HG03520 (cell line): ENCODE measurements at regions not wholly inside any gene's neighbourhood (a gene's known extent, or its start where the extent isn't known, plus 50 kb on each side); places are given as distances from the start of the nearest gene placed in this dataset.
"Not testable (repeated sequence)": the region's sequence is repeated elsewhere in the genome, so short reads cannot be mapped to it uniquely, and the experiment has no call there.

ENCODE experiments used
- ATAC-seq: cut with Tn5 transposase; IDR thresholded peaks from one replicate; pipeline ENCODE4 v1.9.1; 2021; ENCODE audit warnings: mild to moderate bottlenecking, moderate library complexity; ENCODE audit not compliant: unreplicated experiment

DNA sequence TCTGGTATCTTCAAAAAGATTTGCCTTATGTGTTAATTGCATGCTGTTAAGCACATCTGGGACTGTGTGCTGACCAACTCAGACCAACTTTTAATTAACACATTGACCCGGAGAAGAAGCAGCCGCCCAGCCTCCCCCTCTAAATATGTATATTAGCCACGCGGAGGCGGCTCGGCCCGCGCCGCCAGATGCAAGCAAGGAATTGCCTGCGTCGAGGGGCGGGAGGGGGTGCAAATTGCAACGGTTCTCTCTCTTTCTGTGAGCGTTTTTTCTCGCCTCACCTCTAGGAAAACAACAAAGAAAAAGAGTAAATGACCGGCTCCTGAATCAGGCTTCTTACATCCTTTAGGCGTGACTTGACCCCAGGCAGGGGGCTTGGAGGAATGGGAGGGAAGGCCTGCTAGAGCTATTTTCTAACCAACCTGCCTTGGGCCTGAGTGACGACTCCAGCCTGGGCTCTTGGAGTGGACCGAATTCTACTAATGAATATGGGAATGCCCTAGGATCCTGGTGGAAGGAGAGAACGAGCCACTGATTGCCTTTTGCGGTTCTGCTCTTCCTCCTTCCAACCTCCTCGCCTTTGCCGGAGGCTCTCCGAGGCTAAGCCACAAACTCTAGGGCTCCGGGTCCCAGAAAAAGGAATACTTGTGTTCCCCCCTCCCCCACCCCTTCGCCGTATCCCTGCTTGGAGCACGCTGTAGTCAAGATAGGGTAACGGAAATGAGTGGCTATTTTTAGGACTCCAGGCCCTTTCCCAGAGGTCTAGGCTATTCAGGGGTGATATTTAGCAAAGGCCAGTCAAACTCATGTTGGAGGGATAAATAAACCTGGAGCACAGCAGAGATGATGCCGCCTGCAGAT is 417.0 kb upstream of the ESRRG start:
- ATAC-seq, result no peak

DNA sequence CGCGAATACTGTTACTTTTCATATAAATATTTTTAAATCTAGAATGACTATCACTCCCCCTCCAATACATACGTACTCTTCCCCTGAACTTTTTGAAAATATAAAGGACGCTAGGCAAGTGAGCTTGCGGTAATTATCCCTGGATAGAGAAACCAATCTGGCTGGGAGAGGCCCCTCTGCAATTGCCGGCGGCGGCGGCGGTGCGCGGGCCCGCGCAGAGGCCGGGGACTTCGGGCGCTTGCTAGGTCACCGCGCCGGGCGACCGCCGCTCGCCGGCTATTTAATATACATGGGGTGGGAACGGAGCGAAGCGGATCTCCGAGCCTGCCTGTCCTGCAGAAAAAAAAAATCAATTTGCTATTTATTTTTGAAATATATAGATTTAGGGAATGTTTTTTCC is 416.3 kb upstream of the ESRRG start:
- no peak for ATAC-seq

DNA sequence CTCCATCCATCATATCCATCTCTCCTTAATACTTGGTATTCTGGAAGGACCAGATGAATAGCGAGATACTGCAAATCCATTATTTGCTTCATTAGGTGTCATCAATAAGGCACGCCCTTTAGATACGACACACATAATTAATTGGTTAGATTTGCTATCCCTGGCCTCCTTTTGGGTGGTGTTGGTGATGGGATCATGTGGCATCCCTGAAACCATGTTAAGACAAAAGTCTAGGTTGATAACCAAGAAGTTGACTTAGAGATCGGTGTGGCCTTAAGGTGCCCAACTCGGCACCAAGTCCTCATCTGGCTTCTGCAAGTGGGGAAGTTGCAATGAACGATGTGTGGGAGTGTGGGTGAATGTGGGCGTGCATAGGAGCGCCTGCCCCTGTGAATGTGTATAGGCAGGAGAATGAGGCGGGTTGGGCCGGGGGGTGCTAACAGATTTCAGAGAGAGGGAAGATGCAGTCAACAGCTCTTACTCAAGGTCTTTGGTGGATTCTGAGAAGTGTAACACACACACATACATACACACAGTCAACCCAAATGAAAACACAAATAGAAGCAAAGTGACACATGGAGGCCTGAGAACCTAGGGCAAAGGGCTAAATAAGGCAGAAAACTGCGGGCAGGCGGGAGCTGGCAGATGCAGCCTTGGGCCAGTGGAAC is 415.7 kb upstream of the ESRRG start:
- ATAC-seq, result no peak

DNA sequence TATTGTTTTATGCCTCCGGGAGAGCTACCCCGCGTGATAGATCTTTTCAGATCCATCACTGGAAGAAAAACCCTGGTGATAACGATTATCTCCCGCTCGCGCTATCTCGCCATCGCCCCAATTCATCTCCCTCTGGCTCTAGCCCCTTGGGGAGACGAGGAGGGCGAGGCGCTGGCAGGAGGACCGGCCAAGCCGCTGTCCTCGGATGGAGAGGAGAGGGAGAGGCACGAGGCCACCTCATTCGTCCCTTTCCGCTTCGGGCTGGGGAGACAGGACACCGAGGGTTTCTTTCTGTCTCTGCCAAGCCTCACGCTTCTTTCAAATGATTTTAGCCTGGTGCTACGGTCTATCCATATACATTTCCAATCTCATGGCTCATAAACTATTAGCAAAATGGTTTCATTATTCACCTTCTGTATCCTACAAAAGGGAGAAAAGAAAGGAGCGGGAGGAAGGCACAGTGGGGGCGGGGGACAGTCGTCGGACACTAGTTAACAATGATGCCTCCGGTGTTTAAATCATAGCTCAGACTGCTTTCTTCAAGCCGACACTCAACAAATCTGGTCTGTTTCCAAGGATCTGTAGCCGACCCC is 415.0 kb upstream of the ESRRG start:
- no peak for ATAC-seq

DNA sequence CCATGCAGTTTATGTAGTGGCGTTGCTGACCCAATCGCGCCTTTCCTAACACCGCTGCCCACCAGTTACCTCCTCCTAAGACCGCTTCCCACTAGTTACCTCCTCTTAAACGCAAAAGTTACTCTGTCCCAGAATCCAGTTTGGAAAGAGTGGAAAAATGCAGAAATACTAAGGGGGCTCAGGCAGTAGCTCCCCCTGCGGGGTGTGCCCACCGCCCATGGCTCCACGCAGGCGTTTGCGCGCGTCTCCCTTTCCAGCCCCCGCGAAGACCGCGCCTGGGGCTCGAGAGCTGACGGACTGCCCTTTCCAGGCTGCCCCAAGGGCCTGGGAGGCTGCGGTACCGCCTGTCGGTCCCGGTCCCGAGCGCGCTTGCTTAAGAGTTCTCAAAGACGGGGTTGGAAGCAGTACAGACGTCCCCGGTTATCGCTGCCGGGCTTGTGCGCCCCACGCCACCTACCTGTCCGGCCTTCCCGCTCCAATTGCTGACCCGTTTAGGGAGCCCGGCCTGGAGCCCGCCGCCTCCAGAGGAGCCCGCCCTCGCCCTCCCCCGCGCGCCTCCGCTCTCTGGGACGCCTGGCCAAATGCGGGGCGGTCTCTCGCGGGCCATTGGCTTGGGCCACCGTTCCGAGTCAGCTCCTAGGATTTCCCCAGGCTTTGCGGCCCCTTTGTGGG is 414.1 kb upstream of the ESRRG start:
- ATAC-seq, result no peak

DNA sequence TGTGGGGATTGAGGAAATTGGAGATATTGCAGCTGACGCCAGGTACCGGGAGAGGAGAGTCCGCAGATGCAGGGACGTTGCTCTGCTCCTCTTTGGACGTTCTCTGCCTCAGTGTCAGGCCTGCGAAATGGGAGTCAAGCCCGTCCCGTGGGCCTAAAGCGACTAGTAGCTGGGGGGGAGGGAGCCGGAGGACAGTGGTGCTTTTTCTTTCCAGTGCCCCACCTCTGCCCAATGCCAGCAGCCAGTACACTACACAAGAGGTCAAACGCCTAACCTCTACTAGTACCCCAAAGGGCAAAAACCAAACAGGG is 413.6 kb upstream of the ESRRG start:
- ATAC-seq, result no peak

DNA sequence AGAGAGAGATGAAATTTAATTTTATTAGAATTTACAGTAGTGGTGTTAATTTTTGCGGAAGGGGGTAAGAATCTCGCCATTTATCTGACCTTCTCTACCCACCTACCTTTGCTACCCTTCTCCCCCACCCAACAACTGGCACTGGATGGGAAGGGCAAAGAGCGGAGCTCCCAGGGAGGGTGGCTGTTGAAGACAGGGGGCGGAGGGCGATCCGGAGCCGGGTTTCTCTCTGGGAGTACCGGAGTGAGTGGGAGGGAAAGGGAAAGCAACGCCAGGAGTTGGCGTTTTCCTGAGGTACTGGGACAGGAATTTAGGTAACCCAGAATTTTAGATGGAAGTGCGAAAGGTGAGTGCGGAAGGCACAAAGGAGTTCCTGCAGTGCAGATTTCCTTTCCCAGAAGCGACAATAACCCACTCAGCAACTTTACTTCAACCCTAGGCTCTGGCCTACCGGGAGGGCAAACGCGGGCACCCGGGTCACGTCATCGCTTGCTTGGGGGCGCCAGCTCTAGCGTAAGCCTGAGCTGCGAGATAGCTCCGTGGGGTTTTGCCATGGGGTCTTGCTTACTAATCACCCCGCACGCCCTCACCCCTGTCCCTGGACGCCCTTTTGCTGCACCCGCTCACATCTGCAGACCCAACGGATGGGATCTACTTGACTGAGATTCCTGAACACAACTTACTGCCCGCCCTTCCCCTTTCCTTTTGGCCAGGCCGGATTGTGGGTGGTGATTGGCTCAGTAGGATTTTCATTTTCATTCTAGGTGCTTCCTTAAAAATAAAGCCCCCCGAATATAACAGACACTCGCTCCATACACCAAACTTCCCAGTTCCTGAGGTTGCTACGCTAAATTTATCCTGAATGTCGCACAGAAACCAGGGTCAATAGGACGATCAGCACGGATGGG is 413.0 kb upstream of the ESRRG start:
- no peak for ATAC-seq

DNA sequence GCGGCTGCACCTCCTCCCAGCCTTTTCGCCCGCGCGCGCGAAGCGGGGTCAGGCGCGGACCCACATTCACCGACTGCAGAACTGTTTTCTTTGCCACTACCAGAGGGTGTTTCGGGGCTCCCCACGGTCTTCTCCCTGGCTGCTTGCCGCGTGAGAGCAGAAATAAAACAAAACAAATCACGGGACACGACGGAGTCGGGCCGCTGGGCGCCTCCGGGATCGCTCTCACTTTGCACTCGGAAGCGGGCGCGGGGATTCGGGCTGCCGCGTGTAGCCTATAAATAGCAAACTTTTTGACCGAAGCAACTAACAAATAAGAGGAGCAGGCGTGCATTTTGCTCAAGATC is 412.3 kb upstream of the ESRRG start:
- ATAC-seq, result no peak

DNA sequence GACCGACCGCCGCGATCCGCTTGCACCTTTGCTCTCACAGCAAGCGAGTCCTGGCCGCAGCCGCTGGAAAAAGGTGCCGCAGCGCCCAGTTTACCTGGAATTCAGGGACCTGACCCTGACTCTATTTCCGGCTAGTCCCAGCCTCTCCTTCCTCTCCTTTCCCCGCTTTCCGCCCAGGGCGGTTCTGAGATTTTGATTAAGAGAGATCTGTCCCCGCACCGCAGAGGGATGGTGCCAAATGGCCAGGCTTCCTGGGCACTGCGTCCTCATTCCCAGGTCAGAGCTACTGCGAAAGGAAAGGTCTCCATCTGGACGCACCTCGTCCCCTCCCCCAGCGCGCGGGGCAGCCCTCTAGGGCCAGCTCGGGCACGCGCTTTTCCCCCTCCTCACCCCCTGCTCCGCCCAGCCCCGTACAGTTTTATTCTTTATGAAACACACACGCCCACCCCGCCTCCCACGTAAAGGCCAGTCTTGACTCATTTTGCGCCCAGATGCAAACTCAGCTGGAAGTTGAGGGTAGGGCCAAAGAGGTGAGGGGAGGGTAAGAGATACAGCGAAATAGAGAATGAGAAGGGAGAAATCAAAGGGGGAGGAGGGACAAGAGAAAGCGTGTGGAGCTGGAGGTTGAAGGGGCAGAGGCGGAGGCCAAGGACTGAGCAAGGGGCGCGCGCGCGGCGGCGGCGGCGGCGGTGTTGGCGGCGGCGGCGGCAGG is 411.8 kb upstream of the ESRRG start:
- no peak for ATAC-seq

DNA sequence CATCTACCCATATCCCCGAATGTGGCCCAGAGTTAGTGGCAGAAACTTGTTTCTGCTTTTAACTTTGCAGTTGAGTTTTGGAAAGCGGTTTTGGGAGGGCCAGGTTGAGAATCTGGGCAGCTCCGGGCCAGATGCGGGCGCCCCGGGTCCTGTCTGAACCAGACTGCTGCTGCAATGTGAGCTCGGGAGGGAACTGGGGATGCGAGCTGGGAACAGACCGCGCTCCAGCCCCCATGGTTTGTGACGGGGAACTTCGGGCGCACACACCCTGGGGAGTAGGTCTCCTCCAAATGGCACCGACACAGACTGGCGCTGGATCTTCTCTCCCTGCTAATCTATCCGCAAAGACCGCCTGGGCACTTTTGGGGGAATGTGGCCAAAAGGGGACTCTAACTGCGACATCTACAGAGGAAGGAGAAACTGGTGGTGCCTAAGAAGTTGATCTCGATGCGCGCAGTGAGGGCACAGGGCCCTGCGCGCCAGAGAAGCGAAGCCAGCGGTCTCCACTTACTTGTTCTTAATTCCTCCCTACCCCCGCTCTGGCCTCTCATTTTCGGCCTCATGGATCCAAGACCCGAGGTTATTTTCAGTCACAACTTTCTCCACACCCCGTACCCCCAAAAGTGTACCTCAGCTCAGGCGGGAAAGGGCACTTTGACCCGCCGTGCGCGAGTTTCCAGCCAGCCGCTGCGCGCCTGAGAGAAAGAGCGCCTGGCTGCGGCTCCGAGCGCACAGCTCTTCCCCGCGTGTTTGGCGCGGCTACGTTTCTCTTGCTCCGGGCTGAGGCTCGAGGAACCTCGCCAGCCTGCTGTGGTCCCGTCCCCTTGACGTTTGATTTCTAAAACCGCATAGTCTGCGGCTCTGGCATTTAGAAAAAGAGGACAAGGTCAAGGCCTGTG is 411.0 kb upstream of the ESRRG start:
- ATAC-seq, result no peak

DNA sequence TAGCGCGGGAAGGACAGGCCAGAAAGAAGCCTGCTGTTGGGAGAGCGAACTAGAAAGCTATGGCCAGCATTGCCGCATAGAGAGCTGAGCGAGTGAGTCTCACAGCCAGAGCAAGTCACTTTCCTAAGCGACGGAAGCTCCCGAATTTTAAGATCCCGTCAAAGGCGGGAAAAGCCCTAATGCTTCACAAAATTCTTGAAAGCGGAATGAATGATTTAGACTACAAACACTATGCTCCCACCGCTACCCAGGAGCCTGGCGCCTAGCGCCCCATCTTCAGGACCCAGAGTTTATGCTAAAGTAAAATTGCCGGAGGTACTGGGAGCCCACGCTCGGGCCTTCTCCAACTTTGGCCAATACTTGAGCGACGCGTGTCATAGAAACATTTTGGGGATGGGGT is 409.9 kb upstream of the ESRRG start:
- ATAC-seq, result no peak

DNA sequence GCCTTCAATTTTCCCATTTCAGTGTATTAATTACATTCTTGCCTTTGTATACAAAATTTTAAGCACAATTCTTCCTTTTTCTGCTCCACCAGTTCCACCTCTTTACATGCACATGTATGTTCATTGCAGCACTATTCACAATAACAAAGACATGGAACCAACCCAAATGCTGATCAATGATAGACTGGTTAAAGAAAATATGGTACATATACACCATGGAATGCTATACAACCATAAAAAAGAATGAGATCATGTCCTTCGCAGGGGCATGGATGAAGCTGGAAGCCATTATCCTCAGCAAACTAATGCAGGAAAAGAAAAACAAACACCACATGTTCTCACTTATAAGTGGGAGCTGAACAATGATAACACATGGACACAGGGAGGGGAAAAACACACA is 400.1 kb upstream of the ESRRG start:
- ATAC-seq, result not testable (repeated sequence)

DNA sequence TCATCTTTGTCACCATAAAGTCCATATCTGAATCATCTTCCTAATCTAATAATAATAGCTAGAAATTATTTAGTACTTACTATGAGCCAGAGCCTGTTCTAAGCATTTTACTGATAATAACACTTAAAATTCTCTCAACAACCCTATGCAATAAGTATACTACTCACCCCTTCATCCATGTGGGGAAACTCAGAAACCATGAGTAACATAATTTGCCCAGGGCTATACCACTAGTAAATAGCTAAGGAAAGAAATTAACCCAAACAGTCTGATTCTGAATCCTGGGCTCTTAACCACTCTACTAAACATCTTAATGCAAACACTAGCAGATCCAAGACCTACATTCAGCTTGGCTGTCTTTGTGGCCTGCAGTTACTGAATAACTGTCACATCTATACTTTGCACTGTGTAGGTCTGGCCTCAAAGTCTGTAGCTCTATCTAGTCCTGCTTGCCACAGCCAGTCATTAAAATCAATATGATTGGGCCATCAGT is 394.8 kb upstream of the ESRRG start:
- ATAC-seq, result no peak

DNA sequence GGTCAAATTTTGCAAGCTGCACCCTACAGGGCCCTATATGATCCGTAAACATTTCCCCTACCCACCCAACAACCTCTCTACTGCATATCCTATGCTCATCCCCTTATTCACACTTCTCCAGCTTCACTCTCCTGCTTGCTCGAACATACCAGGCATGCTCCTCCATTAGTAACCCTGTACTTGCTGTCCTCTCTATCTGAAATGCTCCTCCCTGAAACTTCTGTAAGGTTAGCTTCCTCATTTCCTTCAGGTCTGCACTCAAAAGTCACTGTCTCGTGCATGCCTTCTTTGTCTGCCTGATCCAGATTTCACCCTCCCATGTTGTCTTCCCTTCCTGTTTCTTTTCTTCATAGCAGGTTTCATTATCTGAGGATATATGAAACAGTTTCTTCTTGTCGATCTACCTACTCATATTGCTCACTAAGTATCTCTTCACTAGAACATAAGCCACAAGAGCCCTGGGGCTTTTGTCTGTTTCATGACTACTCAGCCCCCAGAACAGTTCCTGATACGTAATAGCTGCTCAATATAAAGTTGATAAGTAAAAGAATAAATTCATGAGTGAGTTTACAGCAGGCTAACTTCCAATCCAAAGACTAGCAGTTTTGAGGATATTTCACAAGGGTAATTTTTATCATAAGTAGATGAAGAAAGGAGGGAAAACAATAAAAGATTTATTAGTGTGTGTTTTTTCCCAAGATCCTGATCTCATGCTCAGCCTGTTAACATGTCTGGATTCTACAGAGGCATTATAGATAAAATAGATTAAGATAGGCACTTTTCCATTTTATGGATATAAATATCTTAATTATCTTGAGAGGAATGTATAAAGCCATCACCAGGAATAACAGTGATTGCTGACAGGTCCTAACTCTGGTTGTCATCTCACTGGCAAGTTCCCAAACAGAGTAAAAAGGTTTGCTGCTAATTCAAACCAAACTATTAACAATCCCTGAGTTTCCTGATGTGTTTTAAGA is 392.5 kb upstream of the ESRRG start:
- no peak for ATAC-seq

DNA sequence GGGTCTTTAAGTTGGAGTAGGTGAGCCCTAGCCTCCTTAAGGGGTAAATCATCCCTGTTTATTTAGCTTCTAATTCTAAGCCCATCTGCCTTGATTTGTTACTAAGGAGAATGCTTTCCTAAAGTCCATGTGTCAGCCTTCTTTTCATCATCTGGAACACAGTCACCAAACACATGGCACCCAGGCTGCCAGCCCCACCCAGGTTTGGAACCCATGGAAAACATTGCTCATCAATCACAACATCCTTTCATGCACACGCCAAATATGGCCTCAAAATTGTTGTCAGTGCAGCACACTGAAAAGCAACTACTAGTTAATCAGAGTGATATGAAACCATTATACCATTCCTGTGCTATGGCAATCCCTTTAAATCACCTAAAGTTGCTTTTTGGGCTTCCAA is 386.7 kb upstream of the ESRRG start:
- ATAC-seq, result no peak

DNA sequence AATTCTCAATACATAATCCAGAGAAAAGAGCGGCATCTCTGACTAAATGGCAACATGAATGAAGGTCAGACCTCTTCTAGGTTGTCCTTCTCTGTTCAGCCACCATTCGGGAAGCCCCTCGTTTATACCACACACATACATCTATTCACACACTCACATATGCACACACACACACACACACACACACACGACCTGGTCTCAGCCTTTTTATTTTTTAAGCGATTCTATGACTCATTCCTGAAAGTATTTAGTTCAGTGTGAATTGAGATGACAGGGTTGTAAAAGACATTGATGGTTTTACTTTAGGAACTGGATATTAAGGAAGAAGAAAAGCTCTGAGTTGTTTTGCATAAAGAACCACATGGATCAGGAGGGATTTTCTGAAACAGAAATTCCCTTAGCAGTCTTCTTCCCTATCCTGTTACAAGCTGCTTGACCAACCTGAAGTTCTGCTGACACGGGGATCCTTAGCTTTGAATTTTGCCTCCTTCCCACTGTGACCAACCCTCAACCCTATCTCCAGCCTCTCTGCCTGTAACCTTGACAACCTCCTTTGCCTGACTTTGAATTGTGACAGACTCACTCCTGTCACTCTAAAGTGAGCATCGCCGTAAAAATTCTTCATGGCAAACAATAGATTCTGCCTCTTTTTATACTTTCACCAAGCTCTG is 383.1 kb upstream of the ESRRG start:
- no peak for ATAC-seq

DNA sequence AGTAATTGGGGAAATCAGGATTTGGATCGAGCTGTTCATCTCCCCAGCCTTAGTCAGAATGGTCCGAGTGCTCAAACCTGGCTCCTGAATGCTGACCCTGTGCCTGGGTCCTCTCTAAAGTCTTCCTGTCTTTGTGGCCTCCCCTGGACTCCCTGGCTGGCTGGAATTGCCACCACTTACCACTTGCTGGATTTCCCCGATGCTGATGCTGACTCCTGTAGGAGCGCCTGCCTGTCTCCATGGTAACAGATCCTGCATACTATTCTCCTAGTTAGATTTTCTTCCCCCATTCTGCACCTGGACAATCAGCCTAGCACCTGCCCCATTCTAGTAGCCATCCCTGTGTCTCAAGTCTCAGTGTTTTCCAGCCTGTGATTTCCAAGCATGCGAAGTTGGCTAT is 382.2 kb upstream of the ESRRG start:
- no peak for ATAC-seq
